ENCODE measurements at regions not wholly inside any gene's neighbourhood (a gene's known extent, or its start where the extent isn't known, plus 50 kb on each side); places are given as distances from the start of the nearest gene placed in this dataset.

GRCh38 chr1:234933475-234933874 is 195.2 kb downstream of the TOMM20 start:
- TF ChIP-seq POLR2A (IDR thresholded peaks at IDR 0.05) (no peak), CTCF (IDR thresholded peaks at IDR 0.05) (no peak)

Measured in uterus (tissue), 2 donors.